ENCODE measurements at regions not wholly inside any gene's neighbourhood (a gene's known extent, or its start where the extent isn't known, plus 50 kb on each side); places are given as distances from the start of the nearest gene placed in this dataset.

DNA sequence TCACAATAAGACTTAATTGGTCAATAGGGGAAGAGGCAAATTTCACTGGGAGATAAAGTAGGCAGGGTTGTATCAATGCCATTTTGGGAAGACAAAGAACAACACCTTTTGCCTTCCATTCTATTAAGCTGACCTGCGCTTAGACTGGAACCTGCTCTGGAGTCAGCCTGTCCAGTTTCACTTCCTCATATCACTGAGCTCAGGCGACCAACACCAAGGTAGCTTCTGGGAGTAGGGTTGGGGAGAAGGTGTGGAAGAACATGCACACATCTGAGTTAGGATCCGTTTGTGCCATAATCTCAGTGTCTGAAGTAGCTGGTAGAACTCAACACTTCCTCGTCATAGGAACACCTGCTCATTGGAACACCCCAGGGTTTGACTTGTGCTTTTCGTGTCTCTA, 527.4 kb upstream of the IGFBP3 start:
- no peak for TF ChIP-seq POLR2A (IDR thresholded peaks at IDR 0.05)
- TF ChIP-seq CTCF (IDR thresholded peaks at IDR 0.05) = no peak
